ENCODE measurements at regions not wholly inside any gene's neighbourhood (a gene's known extent, or its start where the extent isn't known, plus 50 kb on each side); places are given as distances from the start of the nearest gene placed in this dataset.

DNA sequence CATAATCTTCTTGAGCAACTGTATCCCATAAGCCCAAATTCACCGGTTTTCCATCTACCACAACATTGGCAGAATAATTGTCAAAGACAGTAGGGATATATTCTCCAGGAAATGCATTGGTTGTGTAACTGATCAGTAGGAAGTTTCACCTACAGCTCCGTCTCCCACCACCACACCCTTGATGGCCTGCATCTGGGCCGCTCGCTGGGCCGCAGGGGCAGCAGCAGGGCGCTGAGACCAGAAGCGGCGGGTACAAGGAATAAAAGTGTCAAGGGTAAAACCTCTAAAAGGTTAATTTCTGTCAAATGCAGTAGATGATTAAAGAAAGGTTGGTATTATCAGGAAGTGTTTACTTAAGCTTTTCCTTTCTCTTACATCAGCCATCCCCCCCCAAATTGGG, 167.6 kb upstream of the DKK2 start:
- BruUV-seq (replicated peaks) = no TSS peak
- Histone ChIP-seq H3K9me2 (ENCODE audit: insufficient read depth) (no peaks in the 10 kb centered on the region), H2AFZ (ENCODE audit: low read depth, low read length, poor library complexity, severe bottlenecking) (no peak overlapping the region), H3K4me1 (ENCODE audit: control insufficient read depth in 1 of 2, insufficient read depth in 2 of 2, low read length in 2 of 2) (no peaks in the 10 kb centered on the region), H3K27me3 (ENCODE audit: insufficient read depth, low read length) (no peaks in the 10 kb centered on the region), H3K9me3 (ENCODE audit: control insufficient read depth in 1 of 2, insufficient read depth in 1 of 2, low read depth in 1 of 2, low read length in 2 of 2) (no peaks in the 10 kb centered on the region), H3K4me3 (replicated peaks in 1 of 2; ENCODE audit: low read depth in 1 of 2, low read length in 2 of 2) (no peak overlapping the region), H3K79me2 (ENCODE audit: insufficient read depth, low read length) (no peaks in the 10 kb centered on the region), H3K27ac (ENCODE audit: low read depth, low read length) (no peak overlapping the region), H3K9ac (ENCODE audit: low read length) (no peak overlapping the region), H3K36me3 (ENCODE audit: control insufficient read depth in 1 of 2, insufficient read depth in 2 of 2, low read length in 2 of 2) (no peaks in the 10 kb centered on the region), H3K4me2 (ENCODE audit: low read length) (no peak overlapping the region), H4K20me1 (ENCODE audit: insufficient read depth) (no peaks in the 10 kb centered on the region)
- no peak for DNase-seq (ENCODE audit: low read depth, low spot score)
- CTCF ChIA-PET = no interaction called here
- RAD21 ChIA-PET (ENCODE audit: low non-redundant PET in 1 of 2, low total read pairs in 2 of 2, uncharacterized antibody in 2 of 2, unreplicated experiment in 2 of 2) = no interaction called here
- no peak for ATAC-seq
- POLR2A ChIA-PET = no interaction called here
- TF ChIP-seq, protein P1, sequence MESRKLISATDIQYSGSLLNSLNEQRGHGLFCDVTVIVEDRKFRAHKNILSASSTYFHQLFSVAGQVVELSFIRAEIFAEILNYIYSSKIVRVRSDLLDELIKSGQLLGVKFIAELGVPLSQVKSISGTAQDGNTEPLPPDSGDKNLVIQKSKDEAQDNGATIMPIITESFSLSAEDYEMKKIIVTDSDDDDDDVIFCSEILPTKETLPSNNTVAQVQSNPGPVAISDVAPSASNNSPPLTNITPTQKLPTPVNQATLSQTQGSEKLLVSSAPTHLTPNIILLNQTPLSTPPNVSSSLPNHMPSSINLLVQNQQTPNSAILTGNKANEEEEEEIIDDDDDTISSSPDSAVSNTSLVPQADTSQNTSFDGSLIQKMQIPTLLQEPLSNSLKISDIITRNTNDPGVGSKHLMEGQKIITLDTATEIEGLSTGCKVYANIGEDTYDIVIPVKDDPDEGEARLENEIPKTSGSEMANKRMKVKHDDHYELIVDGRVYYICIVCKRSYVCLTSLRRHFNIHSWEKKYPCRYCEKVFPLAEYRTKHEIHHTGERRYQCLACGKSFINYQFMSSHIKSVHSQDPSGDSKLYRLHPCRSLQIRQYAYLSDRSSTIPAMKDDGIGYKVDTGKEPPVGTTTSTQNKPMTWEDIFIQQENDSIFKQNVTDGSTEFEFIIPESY (IDR thresholded peaks at IDR 0.05; ENCODE audit: extremely low read depth, insufficient replicate concordance, low read length) = no peak
- TF ChIP-seq RAD21 (IDR thresholded peaks at IDR 0.05; ENCODE audit: low read depth) (no peak), ZFX (IDR thresholded peaks at IDR 0.05) (no peak), ZNF274 (IDR thresholded peaks at IDR 0.05; ENCODE audit: low read depth, low read length) (no peak), EGR1 (IDR thresholded peaks at IDR 0.05; ENCODE audit: low read depth) (no peak), JUND (IDR thresholded peaks at IDR 0.05) (no peak)
- TF ChIP-seq, protein P2, sequence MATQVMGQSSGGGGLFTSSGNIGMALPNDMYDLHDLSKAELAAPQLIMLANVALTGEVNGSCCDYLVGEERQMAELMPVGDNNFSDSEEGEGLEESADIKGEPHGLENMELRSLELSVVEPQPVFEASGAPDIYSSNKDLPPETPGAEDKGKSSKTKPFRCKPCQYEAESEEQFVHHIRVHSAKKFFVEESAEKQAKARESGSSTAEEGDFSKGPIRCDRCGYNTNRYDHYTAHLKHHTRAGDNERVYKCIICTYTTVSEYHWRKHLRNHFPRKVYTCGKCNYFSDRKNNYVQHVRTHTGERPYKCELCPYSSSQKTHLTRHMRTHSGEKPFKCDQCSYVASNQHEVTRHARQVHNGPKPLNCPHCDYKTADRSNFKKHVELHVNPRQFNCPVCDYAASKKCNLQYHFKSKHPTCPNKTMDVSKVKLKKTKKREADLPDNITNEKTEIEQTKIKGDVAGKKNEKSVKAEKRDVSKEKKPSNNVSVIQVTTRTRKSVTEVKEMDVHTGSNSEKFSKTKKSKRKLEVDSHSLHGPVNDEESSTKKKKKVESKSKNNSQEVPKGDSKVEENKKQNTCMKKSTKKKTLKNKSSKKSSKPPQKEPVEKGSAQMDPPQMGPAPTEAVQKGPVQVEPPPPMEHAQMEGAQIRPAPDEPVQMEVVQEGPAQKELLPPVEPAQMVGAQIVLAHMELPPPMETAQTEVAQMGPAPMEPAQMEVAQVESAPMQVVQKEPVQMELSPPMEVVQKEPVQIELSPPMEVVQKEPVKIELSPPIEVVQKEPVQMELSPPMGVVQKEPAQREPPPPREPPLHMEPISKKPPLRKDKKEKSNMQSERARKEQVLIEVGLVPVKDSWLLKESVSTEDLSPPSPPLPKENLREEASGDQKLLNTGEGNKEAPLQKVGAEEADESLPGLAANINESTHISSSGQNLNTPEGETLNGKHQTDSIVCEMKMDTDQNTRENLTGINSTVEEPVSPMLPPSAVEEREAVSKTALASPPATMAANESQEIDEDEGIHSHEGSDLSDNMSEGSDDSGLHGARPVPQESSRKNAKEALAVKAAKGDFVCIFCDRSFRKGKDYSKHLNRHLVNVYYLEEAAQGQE (IDR thresholded peaks at IDR 0.05; ENCODE audit: low read depth) = no peak
- intact Hi-C loops (cut with micrococcal nuclease) = no loop called here
